Forelimb muscle (tissue), 1 donor: ENCODE measurements at regions not wholly inside any gene's neighbourhood (a gene's known extent, or its start where the extent isn't known, plus 50 kb on each side); places are given as distances from the start of the nearest gene placed in this dataset.
"Not testable (repeated sequence)": the region's sequence is repeated elsewhere in the genome, so short reads cannot be mapped to it uniquely, and the experiment has no call there.

Experiments used
- DNase-seq: peaks from one replicate; pipeline ENCODE4 v3.0.0-alpha.2; 2013; ENCODE audit warnings: low read depth

DNA sequence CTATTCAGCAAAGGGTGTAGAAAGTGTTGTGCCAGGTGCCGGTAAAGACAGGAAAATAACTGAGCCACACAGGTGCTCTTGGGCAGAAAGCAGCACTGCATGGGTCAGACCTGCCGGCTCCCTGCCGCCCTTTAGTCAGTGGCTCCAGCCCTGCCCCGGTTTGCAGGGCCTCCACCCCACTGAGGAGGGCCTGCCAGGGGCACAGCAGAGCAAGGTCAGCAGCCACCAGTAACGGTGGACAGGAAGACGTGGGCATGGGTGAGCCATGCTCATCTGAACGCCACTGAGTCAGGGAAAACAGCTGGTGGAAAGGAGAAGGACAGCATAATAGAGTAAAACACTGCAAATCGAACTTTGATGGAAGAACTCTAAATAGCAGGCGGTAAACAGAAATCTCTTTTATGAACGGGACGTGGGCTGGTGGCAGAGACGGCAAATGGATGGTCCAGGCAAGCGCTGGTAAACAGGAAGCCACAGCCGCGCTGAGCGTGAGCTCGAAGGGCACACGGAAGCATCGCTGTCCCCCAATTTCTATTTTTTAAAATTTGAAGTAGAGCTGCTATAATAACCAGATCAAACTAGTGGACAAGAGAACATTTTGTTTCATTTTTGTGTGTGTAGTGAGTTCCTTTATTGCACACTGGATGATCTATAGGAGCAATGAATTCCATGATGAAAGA, 141.8 kb upstream of the ALKAL2 start:
- no peak for DNase-seq

DNA sequence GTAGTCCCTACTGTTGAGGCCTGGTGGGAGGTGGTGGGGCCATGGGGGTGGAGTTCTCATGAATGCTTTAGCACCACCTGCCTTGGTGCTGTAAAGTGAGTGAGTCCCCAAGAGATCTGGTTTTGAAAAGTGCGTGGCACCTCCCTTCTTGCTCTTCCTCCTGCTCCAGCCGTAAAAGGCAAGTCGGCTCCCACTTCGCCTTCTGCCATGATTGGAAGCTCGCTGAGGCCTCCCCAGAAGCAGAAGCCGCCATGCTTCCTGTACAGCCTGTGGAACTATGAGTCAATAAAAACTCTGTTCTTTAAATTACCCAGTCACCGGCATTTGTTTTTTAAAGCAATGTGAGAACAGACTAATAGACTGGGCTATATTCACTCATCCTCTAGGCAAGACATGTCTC, 141.3 kb upstream of the ALKAL2 start:
- DNase-seq = no peak

DNA sequence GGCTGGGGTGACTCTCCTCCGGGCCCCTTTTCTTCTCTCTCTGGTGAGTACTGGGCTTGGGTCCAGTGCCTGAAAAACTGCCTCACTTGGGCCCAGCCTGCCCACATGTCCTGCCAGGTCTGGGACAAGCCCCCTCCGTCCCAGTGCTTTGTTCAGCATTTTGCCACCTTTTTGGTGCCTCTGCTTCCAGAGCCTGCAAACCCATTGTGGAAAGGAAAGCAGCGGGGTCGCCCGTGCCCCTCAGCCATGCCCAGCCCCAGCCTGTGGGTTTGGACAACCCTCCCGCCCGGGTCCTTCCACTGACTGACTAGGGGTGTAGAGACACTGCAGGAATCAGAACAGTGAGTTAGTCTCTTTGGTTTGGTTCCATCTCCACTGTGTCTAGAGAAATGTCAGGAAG, 140.7 kb upstream of the ALKAL2 start:
- DNase-seq = no peak

DNA sequence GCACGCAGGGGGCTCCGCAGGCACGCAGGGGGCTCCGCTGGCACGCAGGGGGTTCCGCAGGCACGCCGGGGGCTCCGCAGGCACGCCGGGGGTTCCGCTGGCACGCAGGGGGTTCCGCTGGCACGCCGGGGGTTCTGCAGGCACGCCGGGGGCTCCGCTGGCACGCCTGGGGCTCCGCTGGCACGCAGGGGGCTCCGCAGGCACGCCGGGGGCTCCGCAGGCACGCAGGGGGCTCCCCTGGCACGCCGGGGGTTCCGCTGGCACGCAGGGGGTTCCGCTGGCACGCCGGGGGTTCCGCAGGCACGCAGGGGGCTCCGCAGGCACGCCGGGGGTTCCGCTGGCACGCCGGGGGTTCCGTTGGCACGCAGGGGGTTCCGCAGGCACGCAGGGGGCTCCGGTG, 138.8 kb upstream of the ALKAL2 start:
- DNase-seq = not testable (repeated sequence)

DNA sequence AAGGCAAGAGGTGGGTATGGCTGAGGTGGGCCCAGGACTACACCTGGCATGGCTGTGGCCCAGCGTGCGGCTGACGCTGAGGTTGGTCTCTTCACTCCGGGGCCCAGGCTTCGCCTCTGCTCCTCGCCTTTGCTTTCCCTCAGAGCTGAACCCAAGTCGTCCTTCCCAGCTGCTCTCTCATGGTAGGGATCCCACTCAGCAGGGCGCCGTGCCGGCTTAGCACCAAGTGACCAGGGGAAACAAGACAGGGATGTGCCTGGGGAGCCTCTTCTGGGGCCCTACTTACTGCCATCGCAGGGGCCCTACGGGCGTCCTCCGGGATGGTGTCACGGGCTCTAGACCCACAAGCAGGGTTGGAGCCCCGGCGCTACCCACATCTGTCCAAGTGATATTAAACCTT, 138.1 kb upstream of the ALKAL2 start:
- no peak for DNase-seq

DNA sequence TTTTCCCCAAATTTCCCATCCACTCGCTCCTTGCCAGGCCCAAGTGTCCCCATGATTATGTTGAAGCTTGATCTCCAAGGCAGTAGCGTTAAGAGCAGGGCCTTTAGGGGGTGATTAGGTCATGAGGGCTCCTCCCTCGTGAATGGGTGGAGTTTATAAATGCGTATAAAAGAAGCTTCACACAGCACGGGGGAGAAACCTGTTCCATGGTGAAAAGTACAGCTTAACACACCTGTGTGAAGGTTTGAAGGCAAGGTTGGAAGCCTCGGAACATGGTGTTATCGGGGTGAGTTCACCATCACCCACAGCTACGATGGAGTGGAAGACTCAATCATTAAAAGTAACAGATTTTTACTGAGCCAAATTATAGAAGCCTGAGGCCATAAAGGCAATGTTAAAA, 137.4 kb upstream of the ALKAL2 start:
- DNase-seq = no peak

DNA sequence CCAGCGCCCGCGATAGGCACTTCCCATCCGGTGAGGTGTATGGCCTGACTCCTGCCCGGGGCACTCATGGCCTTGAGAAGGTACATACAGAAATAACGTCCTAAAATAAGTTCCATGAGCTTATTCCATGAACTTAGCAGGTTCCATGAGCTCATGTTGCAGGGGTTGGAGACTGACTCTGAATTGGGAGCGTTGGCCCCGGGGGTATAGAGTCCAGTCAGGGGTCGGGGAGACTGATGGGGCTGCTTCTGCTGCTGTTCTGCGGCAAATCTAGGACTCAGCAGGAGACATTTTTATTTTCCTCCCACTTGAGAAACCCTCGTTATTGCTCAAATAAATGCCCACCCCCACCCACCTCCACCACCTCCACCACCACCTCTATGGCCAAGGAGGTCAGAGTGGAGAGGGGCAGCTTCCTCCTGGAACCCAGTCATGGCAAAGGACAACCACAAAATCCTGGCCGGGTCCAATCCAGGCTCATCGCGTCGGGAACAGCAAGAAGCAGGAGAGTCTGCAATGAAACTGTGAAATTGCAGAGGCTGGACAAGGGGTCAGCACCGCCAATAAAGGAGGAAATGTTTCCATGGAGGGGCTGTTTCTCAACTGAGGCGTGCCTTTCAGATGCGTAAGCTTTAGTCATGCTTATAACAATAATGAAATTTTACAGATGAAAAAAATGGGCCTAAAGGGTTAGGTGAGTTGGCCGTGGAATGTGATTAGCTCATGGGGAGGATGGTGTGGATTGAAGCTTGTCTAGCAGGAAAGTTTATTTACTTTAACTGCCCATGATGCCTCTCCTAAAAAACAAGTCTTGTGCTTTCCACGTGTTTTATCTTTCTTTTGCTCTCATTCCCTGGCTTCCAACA, 136.6 kb upstream of the ALKAL2 start:
- no peak for DNase-seq

DNA sequence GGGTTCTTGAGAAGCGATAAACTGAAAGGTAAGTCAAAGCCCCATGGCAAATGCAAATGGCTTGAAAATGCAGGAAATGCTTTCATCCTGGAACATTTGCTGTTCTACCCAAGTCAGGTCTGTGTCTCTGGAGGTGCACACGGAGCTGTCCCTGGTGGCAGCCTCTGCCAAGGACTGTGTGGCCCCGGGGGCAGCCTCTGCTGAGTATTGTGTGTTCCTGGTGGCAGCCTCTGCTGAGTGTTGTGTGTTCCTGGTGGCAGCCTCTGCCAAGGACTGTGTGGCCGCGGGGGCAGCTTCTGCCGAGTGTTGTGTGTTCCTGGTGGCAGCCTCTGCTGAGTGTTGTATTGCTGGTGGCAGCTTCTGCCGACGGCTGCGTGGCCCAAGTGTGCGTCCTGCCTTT, 135.6 kb upstream of the ALKAL2 start:
- DNase-seq = no peak

DNA sequence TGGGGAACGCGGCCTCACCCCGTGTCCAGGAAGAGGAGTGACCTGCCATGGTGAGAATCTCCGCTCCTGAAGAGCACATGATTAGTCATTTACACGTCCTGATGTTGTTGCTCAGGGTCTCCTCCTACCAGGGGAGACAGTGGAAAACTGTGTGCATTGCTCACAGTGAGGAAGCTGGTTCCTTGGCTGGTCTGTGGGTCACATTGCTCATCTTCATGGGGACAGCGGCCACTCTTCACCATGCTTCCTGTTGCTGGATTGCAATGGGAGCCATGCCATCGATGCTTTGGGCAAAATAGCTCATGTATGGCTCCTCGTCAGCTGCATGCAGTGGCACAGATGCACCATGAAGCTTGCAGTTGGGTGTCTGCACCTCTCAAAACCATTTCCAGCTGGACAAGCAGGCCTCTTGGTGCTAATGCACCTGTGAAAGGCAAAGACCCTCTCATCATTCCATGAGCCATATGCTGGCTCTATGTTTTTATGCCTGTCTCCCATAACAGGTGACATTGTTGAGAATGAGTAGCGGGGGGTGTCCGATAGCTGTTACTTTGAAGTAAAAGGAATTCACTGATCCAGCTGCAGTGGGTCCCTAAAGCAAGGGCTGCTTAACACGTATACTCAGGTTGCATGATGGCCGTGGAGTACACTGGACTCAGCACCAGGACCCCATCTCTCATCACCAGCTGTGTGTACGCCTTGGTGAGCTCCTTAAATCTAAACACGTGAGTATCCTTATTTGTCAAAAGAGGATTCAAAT, 135.0 kb upstream of the ALKAL2 start:
- DNase-seq = no peak

DNA sequence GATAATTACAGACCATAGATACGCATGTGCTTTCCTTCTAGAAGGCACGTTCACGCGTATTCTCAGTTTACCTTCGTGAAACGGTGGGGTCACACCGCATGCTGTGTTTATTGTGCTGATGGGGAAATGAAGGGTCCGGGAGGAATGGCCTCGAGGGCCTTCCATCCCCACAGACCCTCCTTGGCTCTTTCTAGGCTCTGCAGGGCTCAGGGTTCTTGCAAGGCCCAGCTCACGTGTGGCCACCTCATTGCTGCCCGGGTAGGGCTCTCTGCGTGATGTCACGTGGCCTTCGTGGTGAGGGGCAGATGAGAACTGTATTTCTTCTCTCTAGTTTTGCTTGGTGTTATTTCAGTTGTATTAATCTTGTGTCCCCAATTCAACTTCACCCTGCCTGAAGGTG, 133.5 kb upstream of the ALKAL2 start:
- no peak for DNase-seq

DNA sequence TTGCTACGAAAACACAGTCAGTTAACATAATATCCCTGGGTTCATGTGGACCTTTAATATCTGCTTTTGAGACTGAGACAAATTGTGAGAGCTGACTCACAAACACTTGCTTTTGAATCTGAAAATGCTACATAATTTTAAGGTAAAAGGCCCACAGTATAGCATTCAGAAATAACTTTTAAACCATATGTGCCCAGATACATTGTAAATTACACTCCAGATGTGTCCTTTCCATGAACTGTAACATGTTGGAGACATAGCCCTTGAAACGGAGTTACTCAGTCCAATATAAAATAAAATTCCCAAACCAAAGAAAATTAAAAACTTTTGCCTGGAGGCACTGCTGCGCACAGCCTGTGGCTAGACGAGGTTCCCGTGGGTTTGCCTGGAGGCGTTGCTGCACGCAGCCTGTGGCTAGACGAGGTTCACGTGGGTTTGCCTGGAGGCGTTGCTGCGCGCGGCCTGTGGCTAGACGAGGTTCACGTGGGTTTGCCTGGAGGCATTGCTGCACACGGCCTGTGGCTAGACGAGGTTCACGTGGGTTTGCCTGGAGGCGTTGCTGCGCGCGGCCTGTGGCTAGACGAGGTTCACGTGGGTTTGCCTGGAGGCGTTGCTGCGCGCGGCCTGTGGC, 131.9 kb upstream of the ALKAL2 start:
- DNase-seq = peak; percentile 13

DNA sequence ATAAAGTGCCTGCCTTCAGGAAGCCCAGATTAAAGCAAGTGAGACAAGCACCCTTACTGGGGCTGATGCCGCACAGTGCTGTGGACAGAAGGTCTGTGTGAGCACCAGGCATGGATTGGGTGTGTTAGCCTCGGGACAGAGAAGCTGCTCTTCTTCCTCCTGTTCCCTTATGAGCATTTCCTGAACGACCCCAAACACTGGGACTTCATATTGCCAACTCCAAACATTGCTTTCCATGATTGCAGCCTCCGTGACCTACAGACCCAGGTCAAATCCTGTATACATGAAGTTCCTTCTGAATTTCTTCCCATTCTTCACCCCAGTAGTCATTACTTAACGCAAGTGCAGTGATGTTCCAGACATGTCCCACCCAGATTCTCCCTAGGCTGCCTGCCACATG, 129.8 kb upstream of the ALKAL2 start:
- DNase-seq = no peak

DNA sequence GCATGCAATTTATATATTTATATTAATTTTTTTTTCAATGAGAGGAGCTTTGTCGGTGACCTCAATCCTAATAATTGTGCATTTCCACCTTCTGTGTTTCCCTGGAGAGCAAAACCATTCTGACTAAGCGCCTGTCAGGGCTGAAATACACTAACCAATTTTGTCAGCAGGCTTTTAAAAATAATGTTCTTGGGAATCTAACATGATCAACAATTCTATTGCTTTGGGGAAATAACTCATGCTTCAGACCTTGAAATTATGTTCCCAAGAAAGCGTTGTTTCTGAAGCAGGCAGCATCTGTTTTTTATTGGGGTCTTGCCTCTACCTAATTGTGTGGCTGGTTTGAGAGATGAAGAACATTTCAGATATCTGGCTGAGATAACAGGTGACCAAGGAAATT, 129.1 kb upstream of the ALKAL2 start:
- DNase-seq = no peak

DNA sequence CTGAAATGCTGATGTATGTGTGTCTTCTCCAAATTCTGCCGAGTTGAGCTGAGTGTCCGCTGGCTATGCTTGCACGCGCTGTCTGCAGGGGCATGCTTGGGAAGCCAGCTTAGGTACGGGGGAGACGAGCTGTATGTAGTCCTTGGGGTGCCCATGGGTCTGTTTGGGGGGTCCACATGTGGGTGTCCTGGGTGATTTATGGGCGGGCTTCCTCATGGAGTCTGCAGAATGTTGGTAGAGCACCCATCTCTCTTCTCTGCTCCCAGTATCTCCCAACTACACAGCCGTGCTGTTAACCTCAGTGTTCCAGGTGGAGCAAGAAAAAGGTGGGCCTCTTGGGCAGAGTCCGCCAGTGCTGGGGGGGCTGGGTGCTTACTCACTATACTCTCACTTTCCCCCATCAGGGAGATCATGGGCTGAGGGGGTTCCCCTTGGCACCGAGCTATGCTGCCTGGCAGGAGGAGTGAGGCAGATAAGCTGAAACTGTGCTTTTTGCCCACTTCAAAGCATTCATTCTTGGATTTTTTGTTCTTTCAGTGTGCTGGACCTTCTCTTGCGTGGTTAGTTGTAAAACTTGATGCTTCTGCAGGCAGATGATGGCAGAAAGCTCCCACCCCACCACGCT, 128.2 kb upstream of the ALKAL2 start:
- DNase-seq = no peak

DNA sequence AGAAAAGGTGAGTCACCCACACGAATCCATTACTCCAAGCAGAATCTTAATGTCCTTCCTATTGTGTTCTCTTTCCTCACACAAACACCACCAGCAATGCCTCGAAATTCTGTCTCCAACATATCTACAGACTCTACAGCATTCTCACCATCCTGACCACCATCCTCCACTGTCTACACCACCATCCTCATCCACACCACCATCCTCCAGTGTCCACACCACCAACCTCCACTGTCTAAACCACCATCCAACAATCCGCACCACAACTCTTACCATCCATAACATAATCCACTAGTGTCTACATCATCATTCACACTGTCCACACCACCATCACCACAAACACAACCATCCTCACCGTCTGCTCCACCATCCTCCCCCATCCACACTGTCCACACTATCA, 121.6 kb upstream of the ALKAL2 start:
- no peak for DNase-seq

DNA sequence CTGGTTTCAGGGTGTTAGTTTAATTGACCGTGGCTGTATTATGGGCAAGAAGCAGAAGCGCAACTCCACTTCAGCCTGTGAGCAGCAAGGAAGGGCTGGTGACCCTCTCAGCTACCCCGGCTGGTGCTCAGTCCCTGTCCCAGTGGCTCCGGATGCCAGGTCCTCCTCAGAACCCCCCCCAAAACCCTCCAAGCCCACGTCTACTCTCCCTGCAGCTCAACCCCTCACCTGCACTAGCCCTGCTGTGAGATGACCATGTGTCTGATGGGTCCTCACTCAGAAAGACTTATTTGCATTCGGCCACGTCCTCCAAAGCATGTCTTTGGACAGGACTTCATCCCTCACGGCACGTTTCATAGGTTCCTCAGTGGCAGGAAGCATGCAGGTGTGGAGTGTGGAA, 119.7 kb upstream of the ALKAL2 start:
- no peak for DNase-seq

DNA sequence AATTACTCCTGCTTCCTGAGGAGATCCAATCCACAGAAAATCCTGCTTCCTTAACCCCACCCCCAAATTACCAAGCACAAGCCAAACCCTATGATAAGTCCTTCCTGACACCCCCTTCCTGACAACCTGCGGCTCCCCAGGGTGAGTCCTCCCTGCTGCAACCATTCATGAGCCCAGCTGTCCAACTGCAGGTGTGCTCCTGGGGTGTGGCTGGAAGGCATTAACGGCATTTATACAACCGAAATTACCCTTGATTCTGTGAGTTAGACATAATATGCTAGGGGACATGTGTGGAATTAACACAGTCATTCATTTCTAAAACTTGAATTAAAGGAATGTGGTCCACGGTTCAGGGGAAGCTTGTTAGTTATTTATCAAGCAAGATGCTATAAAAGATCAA, 119.0 kb upstream of the ALKAL2 start:
- no peak for DNase-seq

DNA sequence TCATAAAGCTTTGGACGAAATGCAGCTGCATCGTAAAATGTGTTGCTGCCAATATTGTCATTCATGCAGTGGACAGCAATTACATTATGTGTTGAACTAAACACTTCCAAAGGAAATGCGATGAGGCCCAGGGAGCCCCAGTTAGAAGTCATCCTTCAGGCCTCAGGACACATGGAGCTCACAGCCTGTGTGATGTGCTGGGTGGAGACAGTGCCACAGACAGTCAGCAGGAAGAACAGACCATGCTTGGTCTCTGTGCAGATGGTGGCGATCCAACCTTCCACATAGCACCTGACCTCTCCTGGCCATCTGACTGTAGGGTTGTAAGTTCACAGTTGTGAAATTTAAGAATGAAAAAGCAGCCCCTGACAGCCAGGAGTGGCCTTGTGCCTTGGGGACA, 118.3 kb upstream of the ALKAL2 start:
- DNase-seq = no peak

DNA sequence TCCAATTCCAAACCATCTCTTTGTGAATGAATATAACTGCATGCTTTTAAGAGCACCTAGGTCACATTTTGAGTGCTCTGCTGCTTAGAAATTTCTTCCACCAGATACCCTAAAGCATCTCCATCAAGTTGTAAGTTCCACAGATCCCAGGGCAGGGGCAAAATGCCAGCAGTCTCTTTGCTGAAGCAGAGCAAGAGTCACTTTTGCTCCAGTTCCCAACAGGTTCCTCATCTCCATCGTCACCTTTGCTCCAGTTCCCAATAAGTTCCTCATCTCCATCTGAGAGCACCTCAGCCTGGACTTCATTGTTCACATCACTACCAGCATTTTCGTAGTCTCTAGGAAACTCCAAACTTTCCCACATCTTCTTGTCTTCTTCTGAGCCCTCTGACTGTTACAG, 116.7 kb upstream of the ALKAL2 start:
- DNase-seq = no peak

DNA sequence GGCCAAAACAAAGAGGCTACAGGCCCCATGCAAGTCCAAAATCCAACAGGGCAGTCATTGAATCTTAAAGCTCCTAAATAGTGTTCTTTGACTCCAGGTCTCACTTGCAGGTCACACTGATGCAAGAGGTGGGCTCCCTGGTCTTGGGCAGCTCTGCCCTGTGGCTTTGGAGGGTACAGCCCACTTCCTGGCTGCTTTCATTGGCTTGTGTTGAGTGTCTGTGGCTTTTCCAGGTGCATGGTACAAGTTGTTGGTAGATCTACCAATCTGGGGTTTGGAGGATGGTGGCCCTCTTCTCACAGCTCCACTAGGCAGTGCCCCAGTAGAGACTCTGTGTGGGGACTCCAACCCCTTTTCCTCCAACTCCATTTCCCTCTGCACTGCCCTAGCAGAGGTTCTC, 115.8 kb upstream of the ALKAL2 start:
- DNase-seq = no peak

DNA sequence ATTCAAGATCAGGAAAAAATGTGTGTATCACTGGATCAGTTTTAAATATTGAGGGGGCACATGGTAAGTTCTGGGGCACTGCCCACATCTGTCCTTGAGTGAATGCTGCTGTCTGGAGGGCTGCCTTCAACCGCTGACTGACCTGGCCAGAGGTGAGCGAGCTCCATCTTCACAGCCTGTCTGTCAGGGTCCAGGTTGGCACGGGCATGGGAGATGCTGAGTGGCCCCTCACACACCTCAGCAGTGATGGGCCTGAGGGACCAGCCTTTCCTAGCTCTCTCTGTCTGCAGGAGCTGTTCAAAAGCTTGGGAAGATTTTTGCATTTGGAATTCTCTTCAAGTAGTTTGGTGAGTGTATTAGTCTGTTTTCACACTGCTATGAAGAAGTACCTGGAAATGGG, 114.8 kb upstream of the ALKAL2 start:
- no peak for DNase-seq

DNA sequence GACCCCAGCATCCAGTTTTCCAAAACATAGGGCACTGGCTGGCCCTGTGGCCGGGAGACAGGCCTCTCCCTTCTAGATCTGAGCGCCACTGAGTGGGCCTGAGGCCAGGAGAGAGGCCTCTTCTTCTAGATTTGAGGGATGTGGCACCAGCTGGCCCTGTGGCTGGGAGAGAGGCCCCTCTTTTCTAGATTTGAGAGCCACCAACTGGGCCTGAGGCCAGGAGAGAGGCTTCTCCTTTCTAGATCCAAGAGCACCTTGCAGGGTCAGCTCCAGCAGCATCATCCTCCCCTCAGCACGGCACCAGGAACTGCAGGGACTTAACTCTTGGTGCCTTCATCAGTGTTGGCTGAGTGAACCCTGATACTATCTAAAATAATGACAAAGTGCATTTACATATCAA, 114.3 kb upstream of the ALKAL2 start:
- no peak for DNase-seq
